GM21717 (cell line): ENCODE measurements at regions not wholly inside any gene's neighbourhood (a gene's known extent, or its start where the extent isn't known, plus 50 kb on each side); places are given as distances from the start of the nearest gene placed in this dataset.

ENCODE experiments used
- ATAC-seq: cut with Tn5 transposase; IDR thresholded peaks from one replicate; pipeline ENCODE4 v1.9.1; 2021; ENCODE audit warnings: mild to moderate bottlenecking, moderate library complexity; ENCODE audit not compliant: unreplicated experiment

- no peak for ATAC-seq
These were observed 172.1 kb upstream of the DACH1 start for GRCh38 chr13:72039126-72039525.

- ATAC-seq, result no peak
These were observed 163.0 kb upstream of the DACH1 start for GRCh38 chr13:72029981-72030380.

GRCh38 chr13:72025836-72026235 is 158.8 kb upstream of the DACH1 start:
- ATAC-seq, result no peak

GRCh38 chr13:72023895-72024294 is 156.9 kb upstream of the DACH1 start:
- no peak for ATAC-seq

- ATAC-seq, result no peak
These were observed 138.5 kb upstream of the DACH1 start for GRCh38 chr13:72005455-72005854.

GRCh38 chr13:72004784-72005374 is 137.9 kb upstream of the DACH1 start:
- no peak for ATAC-seq

GRCh38 chr13:72004246-72004645 is 137.2 kb upstream of the DACH1 start:
- ATAC-seq, result no peak

GRCh38 chr13:71998223-71998622 is 131.2 kb upstream of the DACH1 start:
- ATAC-seq, result no peak

GRCh38 chr13:71979616-71980015 is 112.6 kb upstream of the DACH1 start:
- ATAC-seq, result no peak

GRCh38 chr13:71977028-71977427 is 110.0 kb upstream of the DACH1 start:
- ATAC-seq, result no peak

- no peak for ATAC-seq
These were observed 101.0 kb upstream of the DACH1 start for GRCh38 chr13:71967990-71968389.

GRCh38 chr13:71964491-71965100 is 97.6 kb upstream of the DACH1 start:
- ATAC-seq, result no peak

GRCh38 chr13:71962735-71963134 is 95.7 kb upstream of the DACH1 start:
- no peak for ATAC-seq

- no peak for ATAC-seq
These were observed 95.1 kb upstream of the DACH1 start for GRCh38 chr13:71962126-71962525.

GRCh38 chr13:71949441-71949840 is 82.4 kb upstream of the DACH1 start:
- no peak for ATAC-seq

GRCh38 chr13:71939186-71939585 is 72.2 kb upstream of the DACH1 start:
- no peak for ATAC-seq

GRCh38 chr13:71935166-71935840 is 68.3 kb upstream of the DACH1 start:
- ATAC-seq, result no peak

- ATAC-seq, result no peak
These were observed 57.9 kb upstream of the DACH1 start for GRCh38 chr13:71924931-71925330.

- no peak for ATAC-seq
These were observed 55.2 kb upstream of the DACH1 start for GRCh38 chr13:71922194-71922593.
